Stimulated activated CD4-positive, alpha-beta T cell treated with anti-CD3 and anti-CD28 coated beads, Interleukin-2, amount 100 ng/mL, for 24 hours (primary cell): ENCODE measurements at regions not wholly inside any gene's neighbourhood (a gene's known extent, or its start where the extent isn't known, plus 50 kb on each side); places are given as distances from the start of the nearest gene placed in this dataset.

Experiments used
- DNase-seq, 2 donors: peaks; one replicate each; pipeline ENCODE4 v3.0.0-alpha.2; 2020

DNA sequence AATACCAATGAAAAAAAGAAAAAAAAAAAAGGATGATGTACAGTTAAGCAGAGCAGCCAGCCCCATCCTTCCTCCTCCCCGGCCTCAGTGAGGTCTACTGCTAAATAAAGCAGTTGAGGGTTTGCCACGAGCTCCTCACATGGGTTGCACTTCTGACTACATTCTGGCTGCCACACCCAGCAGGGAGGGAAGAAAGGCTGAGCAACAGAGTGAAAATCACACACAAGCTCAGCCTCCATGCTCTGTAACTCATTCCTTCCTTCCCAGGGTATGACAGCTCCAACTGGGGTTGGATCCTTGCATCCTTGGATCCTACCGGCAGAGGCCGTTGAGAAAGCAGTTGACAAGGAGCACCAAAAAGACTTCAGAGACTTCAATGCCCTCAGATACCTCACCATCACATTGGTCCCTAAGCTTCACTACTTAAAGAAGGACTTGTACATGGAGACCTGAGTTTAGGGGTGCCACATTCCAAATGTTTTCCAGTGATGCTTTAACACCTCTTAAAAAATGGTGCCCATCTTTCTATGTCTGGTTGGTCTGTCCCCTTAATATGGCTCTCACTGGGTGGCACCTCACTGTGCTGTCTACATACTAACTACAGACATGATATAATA lies 52.9 kb upstream of the PIK3CG start:
- no peak for DNase-seq

GRCh38 chr7:106813705-106814305 lies 51.3 kb upstream of the PIK3CG start:
- DNase-seq = no peak

GRCh38 chr7:106814887-106815286 lies 50.2 kb upstream of the PIK3CG start:
- DNase-seq = no peak
